ENCODE measurements at regions not wholly inside any gene's neighbourhood (a gene's known extent, or its start where the extent isn't known, plus 50 kb on each side); places are given as distances from the start of the nearest gene placed in this dataset.

DNA sequence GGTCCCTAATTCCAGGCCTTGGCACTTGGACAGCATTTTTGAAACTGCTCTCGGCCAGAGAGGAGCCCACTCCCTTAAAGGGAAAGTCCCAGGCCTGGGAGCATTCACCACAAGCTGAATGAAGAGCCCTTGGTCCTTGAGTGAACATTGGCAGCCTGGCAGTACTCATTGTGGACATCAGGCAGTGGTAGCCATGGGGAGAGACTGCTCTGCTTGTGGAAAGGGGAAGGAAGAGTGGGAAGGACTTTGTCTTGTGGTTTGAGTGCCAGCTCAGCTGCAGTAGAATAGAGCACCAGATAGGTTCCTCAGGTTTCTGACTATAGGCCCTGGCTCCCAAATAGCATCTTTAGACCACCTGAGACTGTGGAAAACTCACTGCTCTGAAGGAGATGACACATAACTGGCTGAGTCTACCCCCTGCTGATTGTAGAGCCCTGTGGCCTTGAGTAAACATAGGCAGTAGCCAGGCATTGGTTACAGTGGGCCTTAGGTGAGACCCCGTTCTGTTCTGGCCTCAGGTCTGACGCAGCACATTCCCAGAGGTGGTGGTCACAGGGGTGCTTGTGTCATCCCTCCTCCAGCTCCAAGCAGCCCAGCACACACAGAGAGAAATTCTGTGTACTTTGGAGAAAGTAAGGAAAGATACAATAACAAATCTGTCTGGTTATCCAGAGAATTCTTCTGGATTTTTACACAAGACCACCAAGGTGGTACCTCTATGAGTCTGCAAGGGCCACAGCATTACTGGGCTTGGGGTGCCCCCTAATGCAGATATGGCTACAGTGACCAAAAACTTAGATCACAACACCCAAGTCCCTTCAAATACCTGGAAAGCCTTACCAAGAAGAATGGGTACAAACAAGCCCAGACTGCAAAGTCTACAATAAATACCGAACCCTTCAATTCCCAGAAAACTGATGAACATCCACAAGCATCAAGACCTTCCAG, 153.8 kb downstream of the GNAI1 start:
- DNase-seq, result no peak

DNA sequence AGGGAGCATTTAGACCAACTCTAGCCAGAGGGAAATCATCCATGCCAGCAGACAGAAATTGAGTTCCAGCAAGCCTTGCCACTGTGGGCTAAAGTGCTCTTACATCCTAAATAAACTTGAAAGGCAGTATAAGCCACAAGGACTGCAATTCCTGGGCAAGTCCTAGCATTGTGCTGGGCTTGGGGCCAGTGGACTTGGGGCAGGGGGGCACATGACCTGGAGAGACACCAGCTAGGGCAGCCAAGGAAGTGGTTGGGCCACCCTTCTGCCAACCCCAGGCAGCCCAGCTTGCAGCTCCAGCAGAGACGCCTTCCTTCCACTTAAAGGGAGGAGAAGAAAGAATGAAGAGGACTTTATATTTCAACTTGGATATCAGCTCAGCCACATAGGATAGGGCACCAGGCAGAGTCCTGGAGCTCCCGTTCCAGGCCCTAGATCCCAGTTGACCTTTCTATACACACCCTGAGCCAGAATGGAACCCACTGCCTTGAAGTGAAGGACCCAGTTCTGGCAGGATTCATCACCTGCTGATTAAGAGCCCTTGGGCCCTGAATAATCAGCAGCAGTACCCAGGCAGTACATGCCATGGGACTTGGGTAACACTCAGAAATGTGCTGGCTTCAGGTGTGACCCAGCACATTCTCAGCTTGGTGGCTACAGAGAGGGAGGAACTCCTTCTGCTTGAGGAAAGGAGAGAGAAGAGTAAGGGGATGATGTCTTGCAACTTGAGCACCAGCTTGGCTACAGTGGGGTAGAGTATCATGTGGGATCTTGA, 153.0 kb downstream of the GNAI1 start:
- peak in 1 of 2 experiments; percentile 29 for DNase-seq

DNA sequence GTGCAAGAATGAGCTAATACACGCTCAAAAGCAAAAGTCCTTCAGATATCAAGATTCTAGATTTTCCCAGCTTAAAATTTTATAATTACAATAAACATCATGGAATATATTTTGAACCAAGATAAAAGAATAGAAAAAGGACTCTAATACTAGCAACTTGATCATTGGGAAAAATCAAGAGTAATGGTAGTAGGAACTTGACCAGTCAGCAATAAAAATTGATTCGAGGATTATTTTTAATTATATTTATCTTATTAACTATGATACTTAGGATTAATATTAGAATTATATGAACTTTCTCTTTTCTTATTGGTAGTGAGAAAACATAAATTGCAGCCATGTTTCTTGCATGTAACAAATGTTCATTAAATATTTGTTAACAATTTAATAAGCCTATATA, 152.0 kb downstream of the GNAI1 start:
- no peak for DNase-seq

DNA sequence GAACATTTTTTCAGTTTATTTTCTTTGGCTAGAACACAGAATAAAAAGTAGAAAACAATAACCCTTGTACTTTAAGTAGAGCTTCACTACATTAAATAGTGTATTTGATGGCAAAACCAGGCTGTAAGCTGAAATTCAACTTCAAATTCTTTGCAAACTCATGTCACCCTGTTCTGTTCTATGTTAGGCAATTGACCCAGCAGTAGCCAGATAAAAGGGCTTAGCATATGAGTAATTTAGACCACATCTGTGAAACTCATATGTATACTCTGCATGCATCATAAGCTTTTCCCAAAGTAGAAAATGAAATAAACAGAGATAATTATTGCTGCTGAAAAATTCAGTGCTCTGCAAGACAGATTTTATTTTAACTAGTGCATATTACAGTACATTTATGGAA, 150.2 kb downstream of the GNAI1 start:
- DNase-seq, result no peak

DNA sequence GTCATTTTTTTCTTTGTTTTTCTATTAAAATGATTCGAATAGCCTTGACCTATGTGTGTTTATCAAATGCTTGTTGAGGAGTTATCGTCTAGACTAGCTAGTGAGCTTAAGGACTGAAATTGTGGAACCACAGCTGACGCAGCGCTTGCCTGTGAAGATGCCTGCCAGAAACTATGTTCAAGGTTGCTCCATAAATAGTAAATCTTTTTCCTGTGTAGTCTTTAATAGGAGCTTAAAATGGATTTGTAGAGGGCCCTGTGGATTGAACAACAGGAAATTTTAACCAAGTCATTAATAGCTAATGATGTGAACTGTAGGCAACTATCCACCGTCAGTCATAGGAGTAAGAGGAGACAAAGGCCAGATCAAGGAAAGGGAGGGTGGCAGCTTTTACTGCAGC, 145.1 kb downstream of the GNAI1 start:
- no peak for DNase-seq

DNA sequence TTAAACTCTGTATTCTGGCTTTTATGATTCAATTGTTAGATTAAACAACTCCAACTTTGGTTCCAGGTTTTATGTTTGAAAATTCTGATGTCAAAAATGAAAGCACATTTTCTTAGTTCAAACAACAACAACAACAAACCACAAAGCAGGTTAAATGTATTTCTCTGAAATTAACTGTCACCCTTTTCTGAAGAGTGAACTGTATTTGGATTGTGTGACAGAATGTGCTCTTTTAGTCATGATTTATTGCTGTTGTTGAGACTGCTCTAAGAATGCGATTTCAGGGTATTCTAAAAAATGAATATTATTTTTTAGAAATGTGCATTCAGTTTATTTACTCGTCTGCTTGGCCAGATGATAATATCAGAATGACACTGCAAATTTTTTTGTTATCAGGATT, 144.1 kb downstream of the GNAI1 start:
- DNase-seq, result no peak

DNA sequence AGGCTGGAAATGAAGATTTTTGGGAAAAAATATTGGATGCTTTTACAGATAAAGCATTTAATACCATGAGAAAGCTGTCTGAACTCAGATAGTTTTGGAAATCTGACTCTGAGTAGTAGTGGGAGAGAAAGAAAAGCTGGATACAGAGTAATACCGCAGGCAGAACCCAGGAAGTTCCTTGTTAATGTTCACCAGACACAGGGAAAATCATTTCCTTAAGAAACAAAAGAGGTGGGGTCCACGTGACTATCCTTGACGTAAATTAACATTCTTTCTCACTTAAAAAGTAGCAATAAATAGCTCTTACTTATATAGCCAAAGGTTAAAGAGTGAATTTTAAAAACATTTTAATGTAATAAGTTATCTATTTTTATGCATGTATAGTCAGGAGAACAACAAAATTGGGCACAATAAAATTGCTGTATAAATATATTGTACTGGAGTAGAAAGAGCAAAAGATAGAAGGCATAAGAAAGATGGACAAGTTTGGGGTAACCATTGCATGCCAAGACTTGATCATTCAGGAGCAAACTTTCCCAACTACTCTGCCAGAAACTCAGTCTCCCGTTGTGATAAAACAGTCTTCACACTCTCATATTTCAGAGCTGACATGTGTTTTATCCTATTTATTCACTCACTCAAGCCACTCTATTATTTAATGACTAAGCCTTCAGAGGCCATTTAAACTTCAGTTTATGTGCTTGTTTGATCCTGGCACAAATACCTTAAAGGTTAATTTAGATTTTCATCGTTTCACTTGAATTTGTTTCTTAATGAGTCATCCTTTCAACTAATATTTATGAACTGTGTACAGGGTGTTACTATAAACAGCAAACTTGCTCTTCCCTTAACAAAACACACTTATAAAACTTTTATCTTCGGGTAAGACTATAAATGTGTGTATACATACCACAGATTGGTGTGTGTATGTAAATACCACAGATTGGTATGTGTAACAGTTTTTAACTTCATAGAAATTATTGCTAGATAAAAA, 143.1 kb downstream of the GNAI1 start:
- peak in 1 of 2 experiments; percentile 22 for DNase-seq

All from NCI-H446 (cell line).